OCI-LY1 (cell line): ENCODE measurements at regions not wholly inside any gene's neighbourhood (a gene's known extent, or its start where the extent isn't known, plus 50 kb on each side); places are given as distances from the start of the nearest gene placed in this dataset.

Experiments used
- H2AFZ ChIP-seq: fragments of 200-600 bp; sonication (generic), shearing (Covaris generic); 2 replicates; pipeline ENCODE4 v1.6.0; 2014; ENCODE audit warnings: antibody characterized with exemption, mild to moderate bottlenecking, low read length
- H3F3A ChIP-seq: fragments of 200-600 bp; sonication (generic), shearing (Covaris generic); 2 replicates; pipeline ENCODE4 v1.6.0; 2014; ENCODE audit warnings: mild to moderate bottlenecking, antibody characterized with exemption, low read length, moderate library complexity; ENCODE audit not compliant: insufficient read depth
- H3K27ac ChIP-seq: fragments of 200-600 bp; sonication (generic); 2 replicates; pipeline ENCODE4 v1.5.1; 2014; ENCODE audit warnings: low read length, mixed run types, mild to moderate bottlenecking, low read depth; ENCODE audit not compliant: poor library complexity, severe bottlenecking
- H3K27me3 ChIP-seq: fragments of 200-600 bp; sonication (generic); 2 replicates; pipeline ENCODE4 v1.6.0; 2014; ENCODE audit warnings: antibody characterized with exemption, mild to moderate bottlenecking, low read length, moderate library complexity; ENCODE audit not compliant: insufficient read depth
- H3K36me3 ChIP-seq: fragments of 200-600 bp; sonication (generic); 2 replicates; pipeline ENCODE4 v1.6.1; 2014; ENCODE audit warnings: mild to moderate bottlenecking, antibody characterized with exemption, low read length, moderate library complexity, mixed read lengths; ENCODE audit not compliant: insufficient read depth
- H3K4me1 ChIP-seq: fragments of 200-600 bp; sonication (generic); 2 replicates; pipeline ENCODE4 v1.5.1; 2014; ENCODE audit warnings: mild to moderate bottlenecking, low read length, moderate library complexity; ENCODE audit not compliant: insufficient read depth, severe bottlenecking
- H3K4me2 ChIP-seq: fragments of 200-600 bp; sonication (generic), shearing (Covaris generic); 2 replicates; pipeline ENCODE4 v1.6.1; 2014; ENCODE audit warnings: low read length
- H3K4me3 ChIP-seq: fragments of 200-600 bp; sonication (generic); 2 replicates; pipeline ENCODE4 v1.5.1; 2014; ENCODE audit warnings: low read length, low read depth, mild to moderate bottlenecking, mixed read lengths; ENCODE audit not compliant: poor library complexity, severe bottlenecking
- H3K79me2 ChIP-seq: fragments of 200-600 bp; shearing (Covaris generic); 2 replicates; pipeline ENCODE4 v1.6.1; 2016; ENCODE audit warnings: mixed run types, low read length, mixed read lengths; ENCODE audit not compliant: insufficient read depth
- H3K9ac ChIP-seq: fragments of 200-600 bp; sonication (generic), shearing (Covaris generic); 2 replicates; pipeline ENCODE4 v1.6.1; 2014; ENCODE audit warnings: mild to moderate bottlenecking, low read length, mixed read lengths
- H3K9me2 ChIP-seq: fragments of 200-600 bp; sonication (generic), shearing (Covaris generic); 2 replicates; pipeline ENCODE4 v1.6.1; 2014; ENCODE audit warnings: low read depth, mild to moderate bottlenecking, low read length, mixed read lengths
- H3K9me3 ChIP-seq: fragments of 200-600 bp; shearing (Covaris generic); 2 replicates; pipeline ENCODE4 v1.6.1; 2014; ENCODE audit warnings: low read length, mixed read lengths
- H4K20me1 ChIP-seq: fragments of 200-600 bp; sonication (generic), shearing (Covaris generic); 2 replicates; pipeline ENCODE4 v1.6.0; 2016; ENCODE audit warnings: mild to moderate bottlenecking, low read length; ENCODE audit not compliant: insufficient read depth
- CTCF ChIP-seq: fragments of 200-600 bp; sonication (generic), shearing (Covaris generic); IDR thresholded peaks from 2 replicates; pipeline ENCODE4 v1.5.1; 2017; ENCODE audit warnings: mild to moderate bottlenecking, antibody characterized with exemption, low read length, moderate library complexity, mixed read lengths
- EZH2 ChIP-seq: fragments of 200-600 bp; sonication (generic), shearing (Covaris generic); IDR thresholded peaks from 2 replicates; pipeline ENCODE4 v1.8.0; 2017; ENCODE audit warnings: borderline replicate concordance, mixed run types, mild to moderate bottlenecking, antibody characterized with exemption, low read length, moderate library complexity, mixed read lengths

GRCh38 chr16:62201911-62202310, 165.7 kb upstream of the CDH8 start:
- no peak overlapping the region for H3K4me3 ChIP-seq
- no peaks in the 10 kb centered on the region for H3K27me3 ChIP-seq
- no peak overlapping the region for H3K4me2 ChIP-seq
- no peaks in the 10 kb centered on the region for H3K4me1 ChIP-seq
- no peaks in the 10 kb centered on the region for H3K9me3 ChIP-seq
- TF ChIP-seq EZH2 = no peak
- no peak for TF ChIP-seq CTCF
- H3K9ac ChIP-seq = no peak overlapping the region
- no peak overlapping the region for H2AFZ ChIP-seq
- no peaks in the 10 kb centered on the region for H3K36me3 ChIP-seq
- no peaks in the 10 kb centered on the region for H3K9me2 ChIP-seq
- no peak overlapping the region for H3K27ac ChIP-seq
- H3F3A ChIP-seq = no peaks in the 10 kb centered on the region
- no peaks in the 10 kb centered on the region for H3K79me2 ChIP-seq
- no peaks in the 10 kb centered on the region for H4K20me1 ChIP-seq

DNA sequence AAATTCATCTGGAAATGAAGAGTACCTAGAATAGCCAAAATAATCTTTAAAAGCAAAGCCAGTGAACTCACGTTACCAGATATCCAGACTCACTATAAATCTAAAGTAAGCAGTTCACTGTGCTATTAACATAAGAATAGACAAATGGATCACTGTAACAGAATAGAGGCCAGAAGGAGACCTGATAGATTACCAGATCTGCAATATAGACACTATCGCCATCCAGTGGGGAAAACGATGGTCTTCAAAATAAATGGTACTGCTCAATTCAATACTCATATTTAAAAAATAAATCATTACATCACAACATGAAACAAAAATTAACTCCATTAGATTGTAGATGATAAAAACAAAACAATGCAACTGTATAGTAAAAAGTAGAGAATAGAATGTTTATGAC, 158.6 kb upstream of the CDH8 start:
- no peaks in the 10 kb centered on the region for H3K9me3 ChIP-seq
- no peaks in the 10 kb centered on the region for H4K20me1 ChIP-seq
- no peak overlapping the region for H2AFZ ChIP-seq
- no peaks in the 10 kb centered on the region for H3K9me2 ChIP-seq
- no peaks in the 10 kb centered on the region for H3K4me1 ChIP-seq
- peak; percentile 18; the same call in 1 of the 2 replicates for TF ChIP-seq CTCF
- no peak for TF ChIP-seq EZH2
- H3K4me3 ChIP-seq = no peak overlapping the region
- H3K4me2 ChIP-seq = no peak overlapping the region
- H3K27ac ChIP-seq = no peak overlapping the region
- H3K36me3 ChIP-seq = no peaks in the 10 kb centered on the region
- no peaks in the 10 kb centered on the region for H3K79me2 ChIP-seq
- H3F3A ChIP-seq = no peaks in the 10 kb centered on the region
- H3K27me3 ChIP-seq = no peaks in the 10 kb centered on the region
- H3K9ac ChIP-seq = no peak overlapping the region

DNA sequence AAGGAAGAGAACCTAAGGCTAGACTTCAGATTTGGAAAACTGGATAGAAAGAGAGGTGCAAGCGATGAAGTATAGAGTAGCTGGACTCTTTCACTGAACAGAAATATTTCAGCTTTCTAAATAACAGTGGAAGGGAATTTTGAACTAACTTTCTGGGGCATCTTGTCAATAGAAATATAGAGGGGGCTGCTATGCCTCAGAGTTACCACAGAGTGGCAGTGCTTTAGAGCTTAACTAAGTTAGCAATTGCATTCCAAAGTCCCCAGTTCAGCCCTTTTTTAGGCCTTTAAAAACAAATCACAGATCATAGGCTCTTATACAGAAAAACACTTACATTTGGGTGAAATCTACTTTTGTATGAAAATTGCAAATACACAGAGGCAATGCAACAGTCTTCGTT, 154.2 kb upstream of the CDH8 start:
- H2AFZ ChIP-seq = no peak overlapping the region
- no peaks in the 10 kb centered on the region for H3K36me3 ChIP-seq
- no peaks in the 10 kb centered on the region for H3F3A ChIP-seq
- no peaks in the 10 kb centered on the region for H3K9me2 ChIP-seq
- no peaks in the 10 kb centered on the region for H4K20me1 ChIP-seq
- H3K27ac ChIP-seq = no peak overlapping the region
- no peaks in the 10 kb centered on the region for H3K4me1 ChIP-seq
- H3K9me3 ChIP-seq = no peaks in the 10 kb centered on the region
- no peaks in the 10 kb centered on the region for H3K27me3 ChIP-seq
- H3K79me2 ChIP-seq = no peaks in the 10 kb centered on the region
- H3K9ac ChIP-seq = no peak overlapping the region
- H3K4me3 ChIP-seq = no peak overlapping the region
- TF ChIP-seq EZH2 = no peak
- peak; percentile 54 for TF ChIP-seq CTCF
- no peak overlapping the region for H3K4me2 ChIP-seq
